KMS-11 (cell line): ENCODE measurements at regions not wholly inside any gene's neighbourhood (a gene's known extent, or its start where the extent isn't known, plus 50 kb on each side); places are given as distances from the start of the nearest gene placed in this dataset.
"Not testable (repeated sequence)": the region's sequence is repeated elsewhere in the genome, so short reads cannot be mapped to it uniquely, and the experiment has no call there.

ENCODE experiments used
- H2AFZ ChIP-seq: fragments of 200-600 bp; sonication (generic); 2 replicates; pipeline ENCODE4 v1.6.1; 2016; ENCODE audit warnings: antibody characterized with exemption, mixed run types, low read depth
- H3K27ac ChIP-seq: fragments of 200-600 bp; sonication (generic); 2 replicates; pipeline ENCODE4 v1.6.1; 2016; ENCODE audit warnings: mild to moderate bottlenecking, mixed run types
- H3K27me3 ChIP-seq: fragments of 200-600 bp; sonication (generic); 2 replicates; pipeline ENCODE4 v1.6.1; 2017; ENCODE audit warnings: mild to moderate bottlenecking, low read depth, mixed run types, moderate library complexity; ENCODE audit not compliant: insufficient read depth
- H3K36me3 ChIP-seq: fragments of 200-600 bp; sonication (generic); 2 replicates; pipeline ENCODE4 v1.6.1; 2017; ENCODE audit warnings: mild to moderate bottlenecking, mixed run types; ENCODE audit not compliant: insufficient read depth
- H3K4me1 ChIP-seq: fragments of 200-600 bp; sonication (generic); 2 replicates; pipeline ENCODE4 v1.6.1; 2016; ENCODE audit warnings: mild to moderate bottlenecking, low read depth, mixed run types; ENCODE audit not compliant: poor library complexity, severe bottlenecking
- H3K4me2 ChIP-seq: fragments of 200-600 bp; sonication (generic); 2 replicates; pipeline ENCODE4 v1.7.0; 2016; ENCODE audit warnings: mild to moderate bottlenecking, mixed run types
- H3K4me3 ChIP-seq: fragments of 200-600 bp; sonication (generic); IDR thresholded peaks from 2 replicates; pipeline ENCODE4 v1.6.1; 2017; ENCODE audit warnings: low read depth, low read length, mixed read lengths; ENCODE audit not compliant: insufficient read depth
- H3K79me2 ChIP-seq: fragments of 200-600 bp; sonication (generic); 2 replicates; pipeline ENCODE4 v1.6.1; 2016; ENCODE audit warnings: low read depth, mixed run types; ENCODE audit not compliant: insufficient read depth
- H3K9ac ChIP-seq: fragments of 200-600 bp; sonication (generic); 2 replicates; pipeline ENCODE4 v1.6.1; 2016; ENCODE audit warnings: mild to moderate bottlenecking, mixed run types
- H4K20me1 ChIP-seq: fragments of 200-600 bp; sonication (generic); 2 replicates; pipeline ENCODE4 v1.6.1; 2016; ENCODE audit warnings: mild to moderate bottlenecking, mixed run types; ENCODE audit not compliant: insufficient read depth
- CTCF ChIP-seq: fragments of 200-600 bp; sonication (generic); conservative IDR thresholded peaks from 2 replicates; pipeline ENCODE4 v1.6.1; 2017; ENCODE audit warnings: low read depth, mild to moderate bottlenecking, antibody characterized with exemption, low read length, moderate library complexity, mixed read lengths

GRCh38 chr20:53774461-53775203 lies 181.0 kb upstream of the ZNF217 start:
- H3K4me3 ChIP-seq, result no peak overlapping the region
- no peaks in the 10 kb centered on the region for H3K27me3 ChIP-seq
- TF ChIP-seq CTCF, result no peak
- H2AFZ ChIP-seq, result no peak overlapping the region
- H3K4me1 ChIP-seq, result no peaks in the 10 kb centered on the region
- no peaks in the 10 kb centered on the region for H3K79me2 ChIP-seq
- H3K27ac ChIP-seq, result no peak overlapping the region
- H3K36me3 ChIP-seq, result no peaks in the 10 kb centered on the region
- H3K4me2 ChIP-seq, result no peak overlapping the region
- no peaks in the 10 kb centered on the region for H4K20me1 ChIP-seq
- H3K9ac ChIP-seq, result no peak overlapping the region

GRCh38 chr20:53773792-53774401 lies 180.3 kb upstream of the ZNF217 start:
- Histone ChIP-seq H3K9ac (no peak overlapping the region), H3K4me3 (no peak overlapping the region), H2AFZ (no peak overlapping the region)

DNA sequence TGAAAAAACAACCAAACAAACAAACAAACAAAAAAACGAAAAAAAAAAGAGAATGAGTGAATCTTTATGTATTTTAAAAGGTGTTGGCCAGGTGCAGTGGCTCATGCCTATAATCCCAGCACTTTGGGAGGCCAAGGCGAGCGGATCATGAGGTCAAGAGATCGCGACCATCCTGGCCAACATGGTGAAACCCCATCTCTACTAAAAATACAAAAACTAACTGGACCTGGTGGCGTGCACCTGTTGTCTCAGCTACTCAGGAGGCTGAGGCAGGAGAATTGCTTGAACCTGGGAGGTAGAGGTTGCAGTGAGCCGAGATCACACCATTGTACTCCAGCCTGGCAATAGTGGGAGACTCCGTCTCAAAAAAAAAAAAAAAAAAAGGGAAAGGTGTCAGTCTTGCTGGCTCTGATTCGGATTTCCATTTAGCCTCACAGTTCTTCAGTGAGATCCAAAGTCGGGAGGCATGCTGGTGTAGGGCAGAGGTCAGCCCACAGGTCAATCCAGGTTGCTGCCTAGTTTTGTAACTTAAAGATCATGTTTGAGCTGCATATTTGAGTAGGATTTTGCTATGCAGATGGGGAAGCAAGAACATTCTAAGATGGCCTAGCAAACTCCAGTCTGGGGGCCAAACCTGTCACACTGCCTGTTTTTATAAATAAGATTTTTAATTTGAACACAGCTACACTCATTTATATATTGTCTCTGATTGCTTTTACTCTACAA lies 179.6 kb upstream of the ZNF217 start:
- H3K4me1 ChIP-seq, H2AFZ ChIP-seq, H3K27me3 ChIP-seq, H3K36me3 ChIP-seq, H3K79me2 ChIP-seq, H3K27ac ChIP-seq, H3K4me3 ChIP-seq, H3K9ac ChIP-seq, H3K4me2 ChIP-seq, H4K20me1 ChIP-seq: not testable (repeated sequence)

More at GRCh38 chr20:53773792-53774401, 180.3 kb upstream of the ZNF217 start:
- Histone ChIP-seq H4K20me1 (no peaks in the 10 kb centered on the region), H3K36me3 (no peaks in the 10 kb centered on the region), H3K27ac (no peak overlapping the region), H3K4me2 (no peak overlapping the region), H3K79me2 (no peaks in the 10 kb centered on the region), H3K4me1 (no peaks in the 10 kb centered on the region), H3K27me3 (no peaks in the 10 kb centered on the region)
- TF ChIP-seq CTCF, result no peak

DNA sequence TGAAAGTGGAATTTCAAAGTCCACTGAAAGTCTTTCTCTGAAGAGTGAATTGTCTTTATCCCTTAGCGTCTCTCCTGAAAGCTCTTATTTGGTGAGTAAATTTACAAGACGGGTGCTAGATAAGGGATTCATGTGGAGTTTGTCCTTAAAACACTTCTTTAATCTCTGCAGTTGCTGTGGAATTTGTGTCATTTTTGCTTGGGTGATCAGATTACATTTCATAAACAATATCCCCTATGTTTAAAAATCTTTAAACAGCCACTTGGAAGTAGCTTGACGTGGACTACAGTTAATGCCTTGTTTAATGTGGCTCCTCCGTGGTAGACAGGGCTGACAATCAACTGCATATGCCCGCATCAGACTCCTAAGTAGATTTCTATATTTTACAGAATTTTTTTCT lies 175.4 kb upstream of the ZNF217 start:
- Histone ChIP-seq H3K36me3 (no peaks in the 10 kb centered on the region), H3K27ac (no peak overlapping the region), H3K27me3 (no peaks in the 10 kb centered on the region), H3K4me3 (no peak overlapping the region), H3K79me2 (no peaks in the 10 kb centered on the region), H3K4me1 (peaks cover 12% of the 10 kb centered on the region), H2AFZ (no peak overlapping the region), H3K4me2 (no peak overlapping the region), H4K20me1 (no peaks in the 10 kb centered on the region), H3K9ac (no peak overlapping the region)
- TF ChIP-seq CTCF, result no peak
